KMS-11 (cell line): ENCODE measurements at regions not wholly inside any gene's neighbourhood (a gene's known extent, or its start where the extent isn't known, plus 50 kb on each side); places are given as distances from the start of the nearest gene placed in this dataset.
"Not testable (repeated sequence)": the region's sequence is repeated elsewhere in the genome, so short reads cannot be mapped to it uniquely, and the experiment has no call there.

Source experiments
- H2AFZ ChIP-seq: fragments of 200-600 bp; sonication (generic); 2 replicates; pipeline ENCODE4 v1.6.1; 2016; ENCODE audit warnings: antibody characterized with exemption, mixed run types, low read depth
- H3K27ac ChIP-seq: fragments of 200-600 bp; sonication (generic); 2 replicates; pipeline ENCODE4 v1.6.1; 2016; ENCODE audit warnings: mild to moderate bottlenecking, mixed run types
- H3K27me3 ChIP-seq: fragments of 200-600 bp; sonication (generic); 2 replicates; pipeline ENCODE4 v1.6.1; 2017; ENCODE audit warnings: mild to moderate bottlenecking, low read depth, mixed run types, moderate library complexity; ENCODE audit not compliant: insufficient read depth
- H3K36me3 ChIP-seq: fragments of 200-600 bp; sonication (generic); 2 replicates; pipeline ENCODE4 v1.6.1; 2017; ENCODE audit warnings: mild to moderate bottlenecking, mixed run types; ENCODE audit not compliant: insufficient read depth
- H3K4me1 ChIP-seq: fragments of 200-600 bp; sonication (generic); 2 replicates; pipeline ENCODE4 v1.6.1; 2016; ENCODE audit warnings: mild to moderate bottlenecking, low read depth, mixed run types; ENCODE audit not compliant: poor library complexity, severe bottlenecking
- H3K4me2 ChIP-seq: fragments of 200-600 bp; sonication (generic); 2 replicates; pipeline ENCODE4 v1.7.0; 2016; ENCODE audit warnings: mild to moderate bottlenecking, mixed run types
- H3K4me3 ChIP-seq: fragments of 200-600 bp; sonication (generic); IDR thresholded peaks from 2 replicates; pipeline ENCODE4 v1.6.1; 2017; ENCODE audit warnings: low read depth, low read length, mixed read lengths; ENCODE audit not compliant: insufficient read depth
- H3K79me2 ChIP-seq: fragments of 200-600 bp; sonication (generic); 2 replicates; pipeline ENCODE4 v1.6.1; 2016; ENCODE audit warnings: low read depth, mixed run types; ENCODE audit not compliant: insufficient read depth
- H3K9ac ChIP-seq: fragments of 200-600 bp; sonication (generic); 2 replicates; pipeline ENCODE4 v1.6.1; 2016; ENCODE audit warnings: mild to moderate bottlenecking, mixed run types
- H4K20me1 ChIP-seq: fragments of 200-600 bp; sonication (generic); 2 replicates; pipeline ENCODE4 v1.6.1; 2016; ENCODE audit warnings: mild to moderate bottlenecking, mixed run types; ENCODE audit not compliant: insufficient read depth
- CTCF ChIP-seq: fragments of 200-600 bp; sonication (generic); conservative IDR thresholded peaks from 2 replicates; pipeline ENCODE4 v1.6.1; 2017; ENCODE audit warnings: low read depth, mild to moderate bottlenecking, antibody characterized with exemption, low read length, moderate library complexity, mixed read lengths

GRCh38 chr5:21397693-21398092 lies 1409.7 kb upstream of the CDH18 start:
- Histone ChIP-seq H3K4me1 (no peaks in the 10 kb centered on the region), H3K9ac (no peak overlapping the region), H3K79me2 (no peaks in the 10 kb centered on the region), H3K4me2 (no peak overlapping the region), H3K36me3 (no peaks in the 10 kb centered on the region), H4K20me1 (no peaks in the 10 kb centered on the region), H3K27me3 (no peaks in the 10 kb centered on the region), H2AFZ (no peak overlapping the region), H3K27ac (no peak overlapping the region), H3K4me3 (no peak overlapping the region)
- no peak for TF ChIP-seq CTCF

GRCh38 chr5:21391506-21391905 lies 1403.5 kb upstream of the CDH18 start:
- H3K36me3 ChIP-seq = no peaks in the 10 kb centered on the region
- no peaks in the 10 kb centered on the region for H3K27me3 ChIP-seq
- TF ChIP-seq CTCF = no peak; the same call in 1 of the 2 replicates
- no peak overlapping the region for H3K4me3 ChIP-seq
- H3K4me1 ChIP-seq = no peaks in the 10 kb centered on the region
- H3K27ac ChIP-seq = no peak overlapping the region
- no peak overlapping the region for H2AFZ ChIP-seq
- H3K79me2 ChIP-seq = no peaks in the 10 kb centered on the region
- no peak overlapping the region for H3K4me2 ChIP-seq
- no peak overlapping the region for H3K9ac ChIP-seq
- H4K20me1 ChIP-seq = no peaks in the 10 kb centered on the region

- not testable (repeated sequence) for H3K27me3 ChIP-seq, H3K79me2 ChIP-seq, H3K9ac ChIP-seq, H3K4me3 ChIP-seq, H3K4me2 ChIP-seq, H3K4me1 ChIP-seq, H3K27ac ChIP-seq, H2AFZ ChIP-seq, H3K36me3 ChIP-seq, H4K20me1 ChIP-seq
Observed at GRCh38 chr5:21360754-21361153, 1372.8 kb upstream of the CDH18 start.

GRCh38 chr5:21341948-21342261 lies 1353.9 kb upstream of the CDH18 start:
- H3K4me3 ChIP-seq, H3K36me3 ChIP-seq, H2AFZ ChIP-seq, H3K79me2 ChIP-seq, H3K9ac ChIP-seq, H3K4me1 ChIP-seq, H3K27me3 ChIP-seq, H3K27ac ChIP-seq, H3K4me2 ChIP-seq, H4K20me1 ChIP-seq: not testable (repeated sequence)

- H3K9ac ChIP-seq, H2AFZ ChIP-seq, H3K4me1 ChIP-seq, H3K4me2 ChIP-seq, H3K27me3 ChIP-seq, H4K20me1 ChIP-seq, H3K27ac ChIP-seq, H3K4me3 ChIP-seq, H3K79me2 ChIP-seq, H3K36me3 ChIP-seq: not testable (repeated sequence)
Observed at GRCh38 chr5:21341203-21341947, 1353.4 kb upstream of the CDH18 start.

- H3K4me1 ChIP-seq, H3K4me2 ChIP-seq, H3K36me3 ChIP-seq, H3K9ac ChIP-seq, H3K79me2 ChIP-seq, H3K27ac ChIP-seq, H4K20me1 ChIP-seq, H3K4me3 ChIP-seq, H2AFZ ChIP-seq, H3K27me3 ChIP-seq: not testable (repeated sequence)
Observed at GRCh38 chr5:21340233-21340632, 1352.2 kb upstream of the CDH18 start.

GRCh38 chr5:21336478-21336877 lies 1348.5 kb upstream of the CDH18 start:
- not testable (repeated sequence) for H2AFZ ChIP-seq, H3K27ac ChIP-seq, H3K4me1 ChIP-seq, H3K36me3 ChIP-seq, H3K9ac ChIP-seq, H4K20me1 ChIP-seq, H3K4me2 ChIP-seq, H3K27me3 ChIP-seq, H3K79me2 ChIP-seq, H3K4me3 ChIP-seq

- not testable (repeated sequence) for H2AFZ ChIP-seq, H3K4me2 ChIP-seq, H3K36me3 ChIP-seq, H3K27ac ChIP-seq, H3K27me3 ChIP-seq, H3K4me3 ChIP-seq, H3K4me1 ChIP-seq, H4K20me1 ChIP-seq, H3K9ac ChIP-seq, H3K79me2 ChIP-seq
Observed at GRCh38 chr5:21315376-21315775, 1327.4 kb upstream of the CDH18 start.

- not testable (repeated sequence) for H2AFZ ChIP-seq, H3K9ac ChIP-seq, H3K4me3 ChIP-seq, H3K36me3 ChIP-seq, H4K20me1 ChIP-seq, H3K27me3 ChIP-seq, H3K4me2 ChIP-seq, H3K27ac ChIP-seq, H3K79me2 ChIP-seq, H3K4me1 ChIP-seq
Observed at GRCh38 chr5:21301205-21301604, 1313.2 kb upstream of the CDH18 start.
